Caki2 (cell line): ENCODE measurements at regions not wholly inside any gene's neighbourhood (a gene's known extent, or its start where the extent isn't known, plus 50 kb on each side); places are given as distances from the start of the nearest gene placed in this dataset.

Experiments
- DNase-seq: peaks from one replicate; pipeline ENCODE4 v3.0.0-alpha.2; 2015; ENCODE audit warnings: low read depth
- in situ Hi-C: cut with HindIII; loops from 2 replicates; pipeline ENCODE4 v1.10.0; 2016; ENCODE audit warnings: low sequenced_read_pairs, low pct_unique_long_range_greater_than_20kb, mixed read lengths

DNA sequence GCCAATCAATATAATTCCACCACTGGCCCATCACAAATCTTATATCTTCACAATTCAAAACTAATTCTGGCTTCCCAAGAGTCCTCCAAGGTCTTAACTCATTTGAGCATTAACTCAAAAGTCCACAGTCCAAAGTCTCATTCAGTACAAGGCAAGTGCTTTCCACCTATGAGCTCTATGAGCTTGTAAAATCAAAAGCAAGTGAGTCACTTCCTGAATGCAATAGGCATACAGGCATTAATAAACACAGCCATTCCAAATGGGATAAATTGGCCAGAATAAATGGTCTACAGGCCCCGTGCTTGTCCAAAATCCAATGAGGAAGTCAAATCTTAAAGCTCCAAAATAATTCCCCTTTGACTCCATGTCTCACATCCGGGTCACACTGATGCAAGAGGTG, 479.1 kb downstream of the KDM5D start:
- no peak for DNase-seq
- in situ Hi-C loops = no loop called here

GRCh38 chrY:19262310-19262709, 482.2 kb downstream of the KDM5D start:
- in situ Hi-C loops = no loop called here
- DNase-seq = no peak

GRCh38 chrY:19232276-19232994, 458.9 kb upstream of the HSFY2 start:
- in situ Hi-C loops = no loop called here

DNA sequence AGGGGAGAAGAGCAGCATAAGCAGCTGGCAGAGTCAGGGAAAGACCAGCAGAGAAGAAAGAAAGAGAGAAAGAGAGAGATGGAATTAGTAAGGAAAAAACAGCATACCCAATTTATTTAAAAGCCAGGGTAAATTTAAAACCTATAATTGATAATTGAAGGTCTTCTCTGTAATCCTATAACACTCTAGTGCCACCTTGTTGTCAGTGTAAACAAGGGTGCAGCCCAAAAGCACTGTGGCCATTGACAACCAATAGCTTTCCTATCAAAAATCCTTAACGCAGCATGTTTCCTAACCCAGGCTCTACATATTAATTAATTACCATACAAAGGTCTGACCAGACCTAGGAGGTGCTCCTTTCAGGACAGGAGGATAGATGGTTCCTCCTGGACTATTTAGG, 447.2 kb upstream of the HSFY2 start:
- in situ Hi-C loops = no loop called here
- no peak for DNase-seq

More at GRCh38 chrY:19232276-19232994, 458.9 kb upstream of the HSFY2 start:
- DNase-seq = no peak

DNA sequence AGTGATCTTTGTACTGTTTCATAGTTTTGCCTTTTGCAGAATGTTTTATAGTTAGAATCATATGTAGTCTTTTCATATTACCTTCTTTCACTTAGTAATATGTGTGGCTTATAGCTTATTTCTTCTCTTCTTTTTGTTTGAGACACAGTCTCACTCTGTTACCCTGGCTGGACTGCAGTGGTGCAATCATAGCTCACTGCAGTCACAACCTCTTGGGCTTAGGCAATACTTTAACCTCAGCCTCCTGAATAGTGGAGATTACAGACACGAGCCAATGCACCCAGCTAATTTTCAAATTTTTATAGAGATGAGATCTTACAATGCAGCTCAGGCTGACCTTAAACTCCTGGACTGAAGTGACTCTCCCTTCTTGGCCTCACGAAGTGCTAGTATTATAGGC, 435.4 kb upstream of the HSFY2 start:
- DNase-seq = no peak
- in situ Hi-C loops = no loop called here

DNA sequence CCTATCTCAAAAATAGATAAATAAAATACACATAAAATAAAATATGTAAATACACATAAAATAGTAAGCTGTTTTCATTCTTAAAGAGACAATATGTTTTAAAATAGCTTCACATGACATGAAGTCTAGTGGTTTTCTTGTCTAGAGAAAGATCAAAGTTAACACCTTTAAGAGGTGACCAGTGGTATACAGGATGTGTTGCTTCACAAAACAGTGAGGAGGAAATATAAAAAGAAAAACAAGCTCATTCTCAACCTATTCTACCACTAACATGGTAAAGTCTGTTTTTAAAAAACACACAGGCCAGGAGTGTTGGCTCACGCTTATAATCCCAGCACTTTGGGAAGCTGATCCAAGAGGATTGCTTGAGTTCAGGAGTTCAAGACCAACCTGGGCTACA, 433.5 kb upstream of the HSFY2 start:
- in situ Hi-C loops = no loop called here
- DNase-seq = no peak

- in situ Hi-C loops = no loop called here
- DNase-seq = no peak
These were observed 407.3 kb upstream of the HSFY2 start for GRCh38 chrY:19180824-19181223.

DNA sequence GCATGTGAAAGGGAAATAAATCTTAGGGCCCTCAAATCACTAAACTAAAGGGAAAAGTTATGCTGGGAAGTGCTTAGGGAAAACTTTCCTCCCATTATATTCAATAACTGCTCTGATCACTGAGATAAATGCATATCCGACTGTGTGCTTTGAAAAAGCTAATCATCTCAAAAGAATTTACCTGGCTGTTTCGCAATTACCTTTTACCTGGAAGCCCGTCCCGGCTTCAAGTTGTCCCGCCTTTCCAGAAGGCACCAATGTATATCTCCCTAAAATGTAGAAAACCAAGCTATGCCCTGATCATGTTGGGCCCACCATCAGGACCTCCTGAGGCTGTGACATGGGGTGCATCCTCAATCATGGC, 394.6 kb upstream of the HSFY2 start:
- DNase-seq = no peak
- in situ Hi-C loops = no loop called here

DNA sequence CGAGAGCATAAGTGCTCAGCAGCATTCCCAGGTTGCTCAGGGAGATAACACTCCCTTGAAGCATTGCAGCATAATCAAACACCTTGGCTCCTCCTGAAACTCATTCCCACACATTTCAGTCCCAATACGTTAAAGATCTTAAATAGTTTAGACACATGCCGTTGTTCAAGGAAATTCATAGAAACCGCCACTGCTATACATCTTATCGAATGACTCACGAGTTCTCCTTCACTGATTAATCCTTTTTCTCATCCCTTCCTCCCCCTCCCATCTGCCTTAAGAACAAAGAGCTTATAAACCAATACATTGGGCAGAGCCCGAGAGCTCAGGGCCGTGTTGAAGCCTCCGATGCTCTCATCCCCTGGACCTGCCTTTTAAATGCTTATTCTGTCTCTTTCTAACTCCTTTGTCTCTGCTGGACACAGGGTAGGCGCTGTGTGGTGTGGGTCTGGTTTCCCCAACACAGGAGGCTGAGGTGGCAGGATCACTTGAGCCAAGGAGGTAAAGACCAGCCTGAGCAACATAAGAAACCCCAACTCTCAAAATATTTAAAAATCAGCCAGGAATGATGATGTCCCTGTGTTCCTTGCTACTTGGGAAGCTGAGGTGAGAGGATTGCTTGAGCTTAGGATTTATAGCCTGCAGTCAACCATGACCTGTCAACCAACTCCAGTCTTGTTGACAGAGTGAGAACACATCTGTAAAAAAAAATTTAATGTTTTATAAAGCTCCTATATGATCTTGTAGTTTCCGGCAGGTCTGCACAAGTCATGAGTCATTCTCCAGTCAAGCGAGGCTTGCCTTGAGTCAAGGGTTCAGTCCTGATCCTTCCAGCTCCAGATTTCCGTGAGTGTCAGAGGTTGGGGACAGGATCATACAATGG, 394.0 kb upstream of the HSFY2 start:
- peak; percentile 59 for DNase-seq

DNA sequence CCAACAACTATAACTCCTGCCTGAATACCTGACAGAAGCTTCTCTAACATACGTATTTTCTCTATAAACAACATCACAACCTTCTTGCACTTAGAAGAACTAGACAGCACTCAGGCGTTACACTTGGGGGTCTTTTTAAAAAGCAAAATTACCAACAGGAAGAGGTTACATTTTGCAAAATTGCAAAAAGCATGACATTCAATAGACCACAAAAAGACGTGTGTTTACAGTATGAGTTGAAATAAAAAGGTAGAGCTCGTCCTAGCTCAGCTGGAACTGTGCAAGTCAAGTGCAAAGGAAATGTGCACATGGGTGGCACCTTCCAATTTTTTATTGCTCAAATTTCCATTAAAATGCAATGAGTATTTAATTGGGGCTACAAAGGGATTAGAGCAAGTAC, 375.2 kb upstream of the HSFY2 start:
- in situ Hi-C loops = no loop called here
- DNase-seq = no peak

More for the DNA sequence above, 394.0 kb upstream of the HSFY2 start:
- in situ Hi-C loops = no loop called here

DNA sequence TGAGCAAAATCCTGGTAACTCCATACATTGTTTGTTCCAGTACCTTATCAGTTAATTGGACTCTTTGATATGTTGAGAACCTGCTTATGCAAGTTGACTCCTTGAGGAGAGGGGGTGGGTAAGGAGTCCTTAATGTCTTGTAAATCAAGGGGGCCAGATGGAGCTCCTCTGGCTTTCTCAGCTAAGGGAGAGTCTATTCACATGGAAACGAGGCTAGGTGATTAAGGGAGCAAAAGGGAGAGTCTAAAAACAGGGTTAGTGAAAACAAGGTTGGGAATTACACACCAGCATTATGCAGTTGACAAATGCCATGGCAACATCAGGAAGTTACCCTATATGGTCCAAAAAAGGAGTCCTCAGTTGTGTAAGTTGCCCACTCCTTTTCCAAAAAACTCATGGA, 372.8 kb upstream of the HSFY2 start:
- no peak for DNase-seq
- in situ Hi-C loops = no loop called here

- in situ Hi-C loops = no loop called here
- DNase-seq = no peak
These were observed 368.6 kb upstream of the HSFY2 start for GRCh38 chrY:19142093-19142492.

- no peak for DNase-seq
- in situ Hi-C loops = no loop called here
These were observed 366.9 kb upstream of the HSFY2 start for GRCh38 chrY:19140285-19140920.

- DNase-seq = no peak
- in situ Hi-C loops = no loop called here
These were observed 360.9 kb upstream of the HSFY2 start for GRCh38 chrY:19134426-19134825.

- in situ Hi-C loops = no loop called here
- DNase-seq = no peak
These were observed 357.2 kb upstream of the HSFY2 start for GRCh38 chrY:19130569-19131358.

DNA sequence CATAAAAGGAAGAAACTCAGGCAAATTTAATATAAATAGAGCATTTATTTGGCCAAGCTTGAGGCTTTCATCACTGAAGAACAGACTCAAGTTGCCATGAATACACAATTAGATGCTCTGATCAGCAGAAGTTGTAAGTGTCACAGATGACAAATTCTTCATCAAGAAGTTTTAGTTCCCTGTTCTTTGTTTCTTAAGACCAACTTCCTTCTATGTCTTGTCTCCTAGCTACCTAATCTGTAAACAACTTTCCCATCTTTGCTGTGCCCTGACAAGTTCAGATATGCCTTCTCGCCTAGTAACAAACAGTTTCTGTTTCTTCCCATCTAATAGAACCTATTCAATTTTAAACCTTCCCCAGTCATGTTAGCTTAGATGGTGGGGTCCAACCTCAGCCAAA, 353.4 kb upstream of the HSFY2 start:
- DNase-seq = no peak
- in situ Hi-C loops = no loop called here

GRCh38 chrY:19124609-19125008, 351.1 kb upstream of the HSFY2 start:
- DNase-seq = no peak
- in situ Hi-C loops = no loop called here

DNA sequence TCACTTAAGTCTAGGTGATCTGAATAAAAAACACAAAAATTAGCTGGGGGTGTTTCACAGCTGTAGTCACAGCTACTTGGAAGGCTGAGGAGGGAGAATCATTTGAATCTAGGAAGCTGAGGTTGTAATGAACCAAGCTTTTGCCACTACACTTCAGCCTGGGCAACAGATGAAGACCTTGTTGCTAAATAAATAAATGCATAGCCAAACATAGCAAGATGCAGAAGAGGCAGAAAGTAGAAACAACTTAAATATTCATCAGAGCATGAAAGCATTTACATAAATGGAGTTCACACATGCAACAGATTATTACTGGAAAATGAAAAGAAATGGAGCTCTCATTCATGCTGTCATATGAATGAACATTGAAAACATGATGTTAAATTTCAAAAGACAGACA, 348.9 kb upstream of the HSFY2 start:
- no peak for DNase-seq
- in situ Hi-C loops = no loop called here

DNA sequence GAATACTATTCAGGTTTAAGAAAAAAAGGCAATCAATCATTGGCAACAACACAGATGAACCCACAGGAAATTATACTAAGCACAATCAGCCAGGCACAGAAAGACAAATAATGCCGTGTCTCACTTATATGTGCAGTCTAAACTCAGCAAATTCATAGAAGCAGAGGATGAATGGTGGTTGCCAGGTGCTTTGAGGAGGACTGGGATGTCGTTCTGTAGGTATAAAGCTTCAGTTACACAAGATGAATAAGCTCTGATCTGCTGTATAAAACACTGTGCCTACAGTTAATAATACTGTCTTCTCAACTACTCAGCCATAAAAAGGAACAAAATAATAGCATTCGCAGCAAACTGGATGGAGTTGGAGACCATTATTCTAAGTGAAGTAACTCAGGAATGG, 324.8 kb upstream of the HSFY2 start:
- in situ Hi-C loops = no loop called here
- no peak for DNase-seq
